H1 (cell line): ENCODE measurements at regions not wholly inside any gene's neighbourhood (a gene's known extent, or its start where the extent isn't known, plus 50 kb on each side); places are given as distances from the start of the nearest gene placed in this dataset.

Source experiments
- CTCF ChIA-PET: fragments of 300-600 bp; sonication (Branson Sonifier 250); formaldehyde crosslinking; loops from one replicate; lab custom pipeline; 2021; ENCODE audit not compliant: partially characterized antibody; lab: Charles Lee
- POLR2A ChIA-PET: fragments of 300-600 bp; sonication (Branson Sonifier 250); formaldehyde crosslinking; loops from one replicate; lab custom pipeline; 2021; ENCODE audit warnings: inconsistent platforms; ENCODE audit not compliant: partially characterized antibody; lab: Charles Lee
- DNase-seq, 2 experiments: peaks; one replicate each; pipeline versions ENCODE4 v3.0.0 to v3.0.0-alpha.2; 2010 to 2022; ENCODE audit warnings: low spot score in 2 of 2, low read depth in 1 of 2, mixed read lengths in 1 of 2
- FAIRE-seq: peaks from 2 replicates; lab custom pipeline; 2011; peaks lifted over from hg19 to GRCh38; lab: Jason Lieb, UNC
- H2AFZ ChIP-seq: 2 replicates; pipeline ENCODE4 v1.8.1; 2012; ENCODE audit warnings: low read length, inconsistent platforms
- H2AK5ac ChIP-seq: 2 replicates; pipeline ENCODE4 v1.6.1; 2013; ENCODE audit warnings: low read depth, low read length
- H2BK120ac ChIP-seq: replicated peaks from 2 replicates; pipeline ENCODE3; 2013; ENCODE audit warnings: low read depth, low read length, inconsistent platforms
- H2BK12ac ChIP-seq: 2 replicates; pipeline ENCODE4 v1.6.1; 2013; ENCODE audit warnings: low read depth, low read length
- H2BK15ac ChIP-seq: 2 replicates; pipeline ENCODE4 v1.6.1; 2013; ENCODE audit warnings: low read length
- H2BK20ac ChIP-seq: 2 replicates; pipeline ENCODE4 v1.6.1; 2013; ENCODE audit warnings: low read length
- H2BK5ac ChIP-seq: 2 replicates; pipeline ENCODE4 v1.6.1; 2013; ENCODE audit warnings: low read depth, low read length
- H3K14ac ChIP-seq: 2 replicates; pipeline ENCODE4 v1.6.1; 2013; ENCODE audit warnings: inconsistent platforms; ENCODE audit not compliant: insufficient read length
- H3K18ac ChIP-seq: 2 replicates; pipeline ENCODE4 v1.6.1; 2013; ENCODE audit warnings: low read length; ENCODE audit errors: extremely low read depth
- H3K23ac ChIP-seq: 2 replicates; pipeline ENCODE4 v1.6.1; 2013; ENCODE audit warnings: inconsistent platforms; ENCODE audit not compliant: insufficient read length
- H3K23me2 ChIP-seq: 2 replicates; pipeline ENCODE4 v1.6.1; 2013; ENCODE audit warnings: low read depth, low read length
- H3K27ac ChIP-seq: 2 replicates; pipeline ENCODE4 v1.6.1; 2011; ENCODE audit warnings: low read depth, low read length, inconsistent platforms
- H3K27me3 ChIP-seq, 4 experiments: replicated peaks in 1 of 4; 1 replicate in 1 of 4; 2 replicates in 3 of 4; pipeline versions ENCODE4 v1.6.1 to v1.8.1; 2011 to 2013; ENCODE audit warnings: low read length in 3 of 4, mild to moderate bottlenecking in 3 of 4, inconsistent platforms in 2 of 4, mixed read lengths in 2 of 4, moderate library complexity in 1 of 4; ENCODE audit not compliant: control insufficient read depth in 3 of 4, insufficient read depth in 3 of 4; ENCODE audit errors: extremely low read depth in 1 of 4
- H3K36me3 ChIP-seq, 4 experiments: 2 replicates each; pipeline versions ENCODE4 v1.6.1 to v1.8.1; 2011 to 2013; ENCODE audit warnings: mild to moderate bottlenecking in 4 of 4, low read length in 3 of 4, moderate library complexity in 2 of 4, control low read depth in 1 of 4, inconsistent platforms in 1 of 4; ENCODE audit not compliant: insufficient read depth in 4 of 4, control insufficient read depth in 2 of 4
- H3K4ac ChIP-seq: replicated peaks from 2 replicates; pipeline ENCODE3; 2013; ENCODE audit warnings: low read length, low read depth, mixed read lengths, inconsistent platforms; ENCODE audit not compliant: insufficient read length
- H3K4me1 ChIP-seq, 4 experiments: replicated peaks in 1 of 4; 1 replicate in 1 of 4; 2 replicates in 3 of 4; pipeline versions ENCODE4 v1.6.1 to v1.8.1; 2011 to 2013; ENCODE audit warnings: low read length in 3 of 4, inconsistent platforms in 2 of 4, mixed read lengths in 1 of 4; ENCODE audit not compliant: insufficient read depth in 4 of 4, control insufficient read depth in 3 of 4
- H3K4me2 ChIP-seq, 2 experiments: 2 replicates each; pipeline versions ENCODE4 v1.6.1 to v1.8.1; 2011 to 2013; ENCODE audit warnings: low read depth in 2 of 2, low read length in 2 of 2, control low read depth in 1 of 2, inconsistent platforms in 1 of 2, mild to moderate bottlenecking in 1 of 2; ENCODE audit not compliant: insufficient read depth in 1 of 2
- H3K4me3 ChIP-seq, 4 experiments: fragments of 200-600, 300-600 bp in 1 of 4; sonication (generic), shearing (Covaris generic), sonication (Bioruptor Twin) in 1 of 4; 2 replicates each; pipeline versions ENCODE4 v1.5.1 to v1.8.1; 2011 to 2016; ENCODE audit warnings: low read length in 4 of 4, low read depth in 3 of 4, control low read depth in 2 of 4, inconsistent platforms in 2 of 4, mild to moderate bottlenecking in 2 of 4, mixed read lengths in 1 of 4, moderate library complexity in 1 of 4; ENCODE audit not compliant: insufficient read depth in 2 of 4; ENCODE audit errors: extremely low read depth in 1 of 4
- H3K56ac ChIP-seq: replicated peaks from 2 replicates; pipeline ENCODE3; 2013; ENCODE audit warnings: low read depth, mild to moderate bottlenecking, mixed read lengths, low read length, inconsistent platforms; ENCODE audit not compliant: insufficient read length
- H3K79me1 ChIP-seq: 2 replicates; pipeline ENCODE4 v1.6.1; 2013; ENCODE audit warnings: low read depth, low read length, control low read depth
- H3K79me2 ChIP-seq, 2 experiments: 2 replicates each; pipeline versions ENCODE4 v1.6.1 to v1.8.1; 2012 to 2013; ENCODE audit warnings: low read length in 2 of 2, mild to moderate bottlenecking in 2 of 2, inconsistent platforms in 1 of 2; ENCODE audit not compliant: insufficient read depth in 2 of 2, control insufficient read depth in 1 of 2
- H3K9ac ChIP-seq, 4 experiments: replicated peaks in 1 of 4; 1 replicate in 1 of 4; 2 replicates in 3 of 4; pipeline versions ENCODE4 v1.6.1 to v1.8.1; 2011 to 2013; ENCODE audit warnings: low read depth in 3 of 4, low read length in 3 of 4, control low read depth in 2 of 4, mild to moderate bottlenecking in 2 of 4, moderate library complexity in 2 of 4, inconsistent platforms in 1 of 4; ENCODE audit errors: extremely low read depth in 1 of 4
- H3K9me3 ChIP-seq, 2 experiments: 2 replicates each; pipeline versions ENCODE4 v1.6.1 to v1.8.1; 2012 to 2013; ENCODE audit warnings: mild to moderate bottlenecking in 2 of 2, moderate library complexity in 2 of 2, control low read depth in 1 of 2, inconsistent platforms in 1 of 2, low read depth in 1 of 2, low read length in 1 of 2, mixed read lengths in 1 of 2; ENCODE audit not compliant: insufficient read depth in 2 of 2
- H4K20me1 ChIP-seq, 2 experiments: replicated peaks in 1 of 2; 2 replicates each; pipeline versions ENCODE3 to v1.8.1; 2011 to 2013; ENCODE audit warnings: inconsistent platforms in 2 of 2, low read length in 2 of 2, mild to moderate bottlenecking in 1 of 2; ENCODE audit not compliant: insufficient read depth in 2 of 2, control insufficient read depth in 1 of 2
- H4K5ac ChIP-seq: 2 replicates; pipeline ENCODE4 v1.6.1; 2013; ENCODE audit warnings: low read length, low read depth, mixed read lengths, inconsistent platforms; ENCODE audit not compliant: insufficient read length
- H4K8ac ChIP-seq: 2 replicates; pipeline ENCODE4 v1.8.0; 2013; ENCODE audit warnings: mild to moderate bottlenecking, moderate library complexity, low read length, inconsistent platforms; ENCODE audit not compliant: insufficient read depth; ENCODE audit errors: extremely low read depth
- H4K91ac ChIP-seq: replicated peaks from 2 replicates; pipeline ENCODE3; 2013; ENCODE audit warnings: low read length, mixed read lengths, inconsistent platforms; ENCODE audit not compliant: insufficient read length
- BACH1 ChIP-seq: IDR thresholded peaks from 2 replicates; pipeline ENCODE4 v1.6.1; 2012; ENCODE audit warnings: low read length, improper control_type of control experiment
- CBX5 ChIP-seq: fragments of 300-800, 300-1000 bp; sonication (generic); IDR thresholded peaks from 2 replicates; pipeline ENCODE4 v1.7.1; 2016; ENCODE audit warnings: antibody characterized with exemption, low read length, low read depth
- CBX8 ChIP-seq: fragments of 300-800, 300-1000 bp; sonication (generic); IDR thresholded peaks from 2 replicates; pipeline ENCODE4 v1.7.1; 2016; ENCODE audit warnings: low read depth, low read length, borderline replicate concordance
- CTBP2 ChIP-seq: IDR thresholded peaks from 2 replicates; pipeline ENCODE4 v1.7.0; 2011; ENCODE audit warnings: borderline replicate concordance, mild to moderate bottlenecking, moderate library complexity, mixed read lengths, low read length; ENCODE audit not compliant: insufficient read depth, insufficient read length
- EGR1 ChIP-seq: IDR thresholded peaks from 2 replicates; pipeline ENCODE4 v1.6.1; 2011; ENCODE audit warnings: low read depth, low read length, borderline replicate concordance
- HDAC2 ChIP-seq, 2 experiments: fragments of 300-600 bp in 1 of 2; sonication (generic) in 1 of 2; IDR thresholded peaks; 2 replicates each; pipeline ENCODE4 v1.6.1; 2011 to 2012; ENCODE audit warnings: low read depth in 2 of 2, low read length in 2 of 2, mild to moderate bottlenecking in 2 of 2, moderate library complexity in 2 of 2, borderline replicate concordance in 1 of 2, inconsistent platforms in 1 of 2
- HDAC6 ChIP-seq: IDR thresholded peaks from one replicate; pipeline ENCODE4 v1.7.1; 2012; ENCODE audit warnings: low read depth, mild to moderate bottlenecking, inconsistent platforms, low read length, moderate library complexity
- JUN ChIP-seq: IDR thresholded peaks from 2 replicates; pipeline ENCODE4 v1.6.1; 2011; ENCODE audit warnings: low read depth, mild to moderate bottlenecking, improper control_type of control experiment, low read length
- JUND ChIP-seq: IDR thresholded peaks from 2 replicates; pipeline ENCODE4 v1.6.1; 2011; ENCODE audit warnings: mild to moderate bottlenecking, improper control_type of control experiment, low read length
- KDM1A ChIP-seq: fragments of 200-600, 300-600 bp; sonication (generic); IDR thresholded peaks from 2 replicates; pipeline ENCODE4 v1.7.1; 2016; ENCODE audit warnings: mild to moderate bottlenecking, low read length, borderline replicate concordance
- KDM5A ChIP-seq: fragments of 200-600 bp; IDR thresholded peaks from 2 replicates; pipeline ENCODE4 v1.7.1; 2012; ENCODE audit warnings: mild to moderate bottlenecking, low read length, inconsistent platforms, mixed read lengths
- SAP30 ChIP-seq: fragments of 300-600 bp; sonication (generic); IDR thresholded peaks from 2 replicates; pipeline ENCODE4 v1.7.1; 2012; ENCODE audit warnings: low read length, moderate library complexity, mild to moderate bottlenecking, inconsistent platforms; ENCODE audit not compliant: insufficient read depth, insufficient replicate concordance
- SP1 ChIP-seq: IDR thresholded peaks from 2 replicates; pipeline ENCODE4 v1.6.1; 2011; ENCODE audit warnings: low read depth, low read length
- TAF7 ChIP-seq: optimal IDR thresholded peaks from 2 replicates; pipeline ENCODE3; 2011; ENCODE audit warnings: low read depth, mild to moderate bottlenecking, inconsistent platforms, low read length, moderate library complexity, borderline replicate concordance
- TBP ChIP-seq: IDR thresholded peaks from 2 replicates; pipeline ENCODE4 v1.6.1; 2011; ENCODE audit warnings: low read depth, low read length, improper control_type of control experiment
- TF ChIP-seq, protein P1 (sequence below): IDR thresholded peaks from 2 replicates; pipeline ENCODE4 v1.6.1; 2012; ENCODE audit warnings: inconsistent platforms

DNA sequence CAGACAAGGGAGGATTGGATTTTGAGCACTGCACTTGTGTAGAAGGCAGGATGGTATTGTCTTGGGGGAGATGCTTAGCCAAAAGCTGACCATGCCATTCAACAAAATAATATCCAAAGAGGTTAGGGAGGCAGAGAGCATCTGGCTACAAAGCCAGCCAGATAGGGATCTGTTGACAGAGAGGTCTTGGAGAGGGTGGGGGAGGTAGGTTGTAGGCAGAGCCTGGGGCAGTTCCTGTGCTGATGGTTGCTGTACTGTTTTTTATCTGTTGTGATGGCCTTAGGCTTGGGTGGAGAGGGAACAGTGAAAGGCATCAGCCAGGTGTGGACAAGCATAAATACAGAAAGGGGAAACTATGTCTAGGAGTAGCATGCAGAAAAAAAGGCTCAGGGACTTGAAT, 100.9 kb downstream of the AQP4 start:
- Histone ChIP-seq H2AK5ac (no peak overlapping the region), H3K27ac (no peak overlapping the region), H3K9ac (peak overlapping the region in 1 of 4 experiments; percentile 14; a peak in 1 of 7 replicates), H2BK12ac (no peak overlapping the region), H3K4me3 (no peak overlapping the region), H2BK15ac (no peak overlapping the region), H3K79me1 (no peaks in the 10 kb centered on the region), H4K8ac (no peak overlapping the region), H2BK20ac (no peak overlapping the region), H3K18ac (no peak overlapping the region), H3K27me3 (no peaks in the 10 kb centered on the region), H3K56ac (no peak overlapping the region), H3K23ac (no peak overlapping the region), H3K9me3 (no peaks in the 10 kb centered on the region), H3K23me2 (no peaks in the 10 kb centered on the region), H4K20me1 (no peaks in the 10 kb centered on the region), H2BK120ac (no peak overlapping the region), H3K14ac (no peak overlapping the region), H3K4ac (no peak overlapping the region), H4K91ac (no peak overlapping the region), H3K4me1 (no peaks in the 10 kb centered on the region), H4K5ac (no peak overlapping the region), H3K36me3 (no peaks in the 10 kb centered on the region), H3K79me2 (no peaks in the 10 kb centered on the region), H2BK5ac (no peak overlapping the region), H3K4me2 (no peak overlapping the region), H2AFZ (no peak overlapping the region)
- no peak for DNase-seq
- ChIA-PET POLR2A (no interaction called here), CTCF (interaction anchor here (0.8 kb wide), 1 partner anchor 10 kb away, joined by 3 read pairs; no protein-coding TSS in a partner anchor)
- no peak for FAIRE-seq
- no peak for TF ChIP-seq HDAC2 (IDR thresholded peaks at IDR 0.05; ENCODE audit: borderline replicate concordance in 1 of 2, low read depth in 2 of 2, low read length in 2 of 2)
- TF ChIP-seq CTBP2: no peak
- TF ChIP-seq KDM5A: no peak
- no peak for TF ChIP-seq BACH1
- no peak for TF ChIP-seq TBP
- TF ChIP-seq JUND: no peak
- TF ChIP-seq, protein P1, sequence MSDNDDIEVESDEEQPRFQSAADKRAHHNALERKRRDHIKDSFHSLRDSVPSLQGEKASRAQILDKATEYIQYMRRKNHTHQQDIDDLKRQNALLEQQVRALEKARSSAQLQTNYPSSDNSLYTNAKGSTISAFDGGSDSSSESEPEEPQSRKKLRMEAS: no peak
- TF ChIP-seq HDAC6: no peak
- TF ChIP-seq CBX8: no peak
- TF ChIP-seq SP1: no peak
- TF ChIP-seq EGR1: no peak
- no peak for TF ChIP-seq KDM1A
- no peak for TF ChIP-seq SAP30
- no peak for TF ChIP-seq TAF7
- no peak for TF ChIP-seq CBX5
- no peak for TF ChIP-seq JUN
